ENCODE measurements at regions not wholly inside any gene's neighbourhood (a gene's known extent, or its start where the extent isn't known, plus 50 kb on each side); places are given as distances from the start of the nearest gene placed in this dataset.

GRCh38 chr4:137039370-137039769 is 492.9 kb downstream of the PCDH18 start:
- Histone ChIP-seq H3K36me3 (no peaks in the 10 kb centered on the region), H3K4me1 (no peaks in the 10 kb centered on the region), H3K4me3 (no peak overlapping the region), H3K27me3 (no peaks in the 10 kb centered on the region), H3K9me3 (no peaks in the 10 kb centered on the region), H3K27ac (no peak overlapping the region)
- no peak for TF ChIP-seq CTCF (IDR thresholded peaks at IDR 0.05)
- TF ChIP-seq POLR2A (IDR thresholded peaks at IDR 0.05), result no peak
- no peak for TF ChIP-seq POLR2AphosphoS5 (IDR thresholded peaks at IDR 0.05)
- no peak for TF ChIP-seq EP300 (IDR thresholded peaks at IDR 0.05)
- no peak for DNase-seq
- WGBS, 2 donors, result 21 to 40% methylated on average over 3 of the region's 3 CpGs
- ATAC-seq (ENCODE audit: low FRiP score in 2 of 2), result no peak

- H3K27ac ChIP-seq, result no peak overlapping the region
- H3K27me3 ChIP-seq, result no peaks in the 10 kb centered on the region
- H3K4me3 ChIP-seq, result no peak overlapping the region
- no peaks in the 10 kb centered on the region for H3K4me1 ChIP-seq
- no peaks in the 10 kb centered on the region for H3K36me3 ChIP-seq
- H3K9me3 ChIP-seq, result no peaks in the 10 kb centered on the region
- DNase-seq (no peak), ATAC-seq (ENCODE audit: low FRiP score in 2 of 2) (no peak)
- no peak for TF ChIP-seq CTCF (IDR thresholded peaks at IDR 0.05)
- no peak for TF ChIP-seq POLR2A (IDR thresholded peaks at IDR 0.05)
- TF ChIP-seq POLR2AphosphoS5 (IDR thresholded peaks at IDR 0.05), result no peak
- TF ChIP-seq EP300 (IDR thresholded peaks at IDR 0.05), result no peak
These were observed 500.1 kb downstream of the PCDH18 start for GRCh38 chr4:137032222-137032621.

GRCh38 chr4:137029026-137029425 is 503.3 kb downstream of the PCDH18 start:
- no peak overlapping the region for H3K27ac ChIP-seq
- TF ChIP-seq POLR2A (IDR thresholded peaks at IDR 0.05) (no peak), CTCF (IDR thresholded peaks at IDR 0.05) (no peak), POLR2AphosphoS5 (IDR thresholded peaks at IDR 0.05) (no peak), EP300 (IDR thresholded peaks at IDR 0.05) (no peak)
- H3K4me1 ChIP-seq, result no peaks in the 10 kb centered on the region
- DNase-seq, result no peak
- WGBS, 2 donors, result 67 to 73% methylated on average over 3 of the region's 3 CpGs
- H3K36me3 ChIP-seq, result no peaks in the 10 kb centered on the region
- H3K27me3 ChIP-seq, result no peaks in the 10 kb centered on the region
- no peak for ATAC-seq (ENCODE audit: low FRiP score in 2 of 2)
- no peaks in the 10 kb centered on the region for H3K9me3 ChIP-seq
- H3K4me3 ChIP-seq, result no peak overlapping the region

- 78 to 85% methylated on average over 5 of the region's 5 CpGs for WGBS, 2 donors
These were observed 506.7 kb downstream of the PCDH18 start for GRCh38 chr4:137025484-137026059.

More at GRCh38 chr4:137025484-137026059, 506.7 kb downstream of the PCDH18 start:
- Histone ChIP-seq H3K27ac (no peak overlapping the region), H3K36me3 (no peaks in the 10 kb centered on the region), H3K4me3 (no peak overlapping the region), H3K9me3 (no peaks in the 10 kb centered on the region), H3K4me1 (no peaks in the 10 kb centered on the region), H3K27me3 (no peaks in the 10 kb centered on the region)
- DNase-seq (no peak), ATAC-seq (ENCODE audit: low FRiP score in 2 of 2) (no peak)
- TF ChIP-seq EP300 (IDR thresholded peaks at IDR 0.05) (no peak), POLR2A (IDR thresholded peaks at IDR 0.05) (no peak), POLR2AphosphoS5 (IDR thresholded peaks at IDR 0.05) (no peak), CTCF (IDR thresholded peaks at IDR 0.05) (no peak)
